ENCODE measurements at regions not wholly inside any gene's neighbourhood (a gene's known extent, or its start where the extent isn't known, plus 50 kb on each side); places are given as distances from the start of the nearest gene placed in this dataset.
"Not testable (repeated sequence)": the region's sequence is repeated elsewhere in the genome, so short reads cannot be mapped to it uniquely, and the experiment has no call there.

GRCh38 chr6:121925534-121926255 is 473.8 kb upstream of the HSF2 start:
- no peak for DNase-seq (ENCODE audit: low spot score)

- DNase-seq (ENCODE audit: low spot score): no peak
These were observed 470.2 kb upstream of the HSF2 start for GRCh38 chr6:121929301-121929700.

GRCh38 chr6:121932076-121932991 is 467.1 kb upstream of the HSF2 start:
- DNase-seq (ENCODE audit: low spot score): peak; percentile 94

GRCh38 chr6:121934451-121934850 is 465.0 kb upstream of the HSF2 start:
- peak; percentile 52 for DNase-seq (ENCODE audit: low spot score)

- no peak for DNase-seq (ENCODE audit: low spot score)
These were observed 458.7 kb upstream of the HSF2 start for GRCh38 chr6:121940728-121941127.

- no peak for DNase-seq (ENCODE audit: low spot score)
These were observed 455.1 kb upstream of the HSF2 start for GRCh38 chr6:121944354-121944753.

GRCh38 chr6:121951123-121951522 is 448.3 kb upstream of the HSF2 start:
- no peak for DNase-seq (ENCODE audit: low spot score)

GRCh38 chr6:121951918-121952379 is 447.5 kb upstream of the HSF2 start:
- DNase-seq (ENCODE audit: low spot score): no peak

GRCh38 chr6:121955401-121955800 is 444.1 kb upstream of the HSF2 start:
- not testable (repeated sequence) for DNase-seq (ENCODE audit: low spot score)

GRCh38 chr6:121956782-121957181 is 442.7 kb upstream of the HSF2 start:
- DNase-seq (ENCODE audit: low spot score): no peak

- DNase-seq (ENCODE audit: low spot score): peak; percentile 82
These were observed 440.0 kb upstream of the HSF2 start for GRCh38 chr6:121959501-121959900.

GRCh38 chr6:121961619-121962125 is 437.8 kb upstream of the HSF2 start:
- DNase-seq (ENCODE audit: low spot score): peak; percentile 68

GRCh38 chr6:121963826-121964225 is 435.6 kb upstream of the HSF2 start:
- DNase-seq (ENCODE audit: low spot score): no peak

GRCh38 chr6:121965739-121966138 is 433.7 kb upstream of the HSF2 start:
- DNase-seq (ENCODE audit: low spot score): no peak

GRCh38 chr6:121967631-121968030 is 431.8 kb upstream of the HSF2 start:
- no peak for DNase-seq (ENCODE audit: low spot score)

GRCh38 chr6:121971931-121972335 is 427.5 kb upstream of the HSF2 start:
- no peak for DNase-seq (ENCODE audit: low spot score)

- no peak for DNase-seq (ENCODE audit: low spot score)
These were observed 414.5 kb upstream of the HSF2 start for GRCh38 chr6:121984956-121985355.

- DNase-seq (ENCODE audit: low spot score): no peak
These were observed 406.1 kb upstream of the HSF2 start for GRCh38 chr6:121993362-121993761.

- no peak for DNase-seq (ENCODE audit: low spot score)
These were observed 404.5 kb upstream of the HSF2 start for GRCh38 chr6:121994919-121995318.

GRCh38 chr6:121998631-121999030 is 400.8 kb upstream of the HSF2 start:
- no peak for DNase-seq (ENCODE audit: low spot score)

GRCh38 chr6:121999456-122000065 is 399.9 kb upstream of the HSF2 start:
- no peak for DNase-seq (ENCODE audit: low spot score)

GRCh38 chr6:122005661-122006060 is 393.8 kb upstream of the HSF2 start:
- DNase-seq (ENCODE audit: low spot score): no peak
